Upper lobe of right lung (tissue), 1 donor: ENCODE measurements at regions not wholly inside any gene's neighbourhood (a gene's known extent, or its start where the extent isn't known, plus 50 kb on each side); places are given as distances from the start of the nearest gene placed in this dataset.

ENCODE experiments used
- ATAC-seq: fragments of 200-7000 bp; cut with Tn5 transposase; one replicate; pipeline ENCODE4 v1.9.1; 2020; ENCODE audit warnings: mild to moderate bottlenecking, moderate library complexity
- DNase-seq: peaks from one replicate; pipeline ENCODE4 v3.0.0-alpha.2; 2020
- H3K27ac ChIP-seq: fragments of 200-600 bp; one replicate; pipeline ENCODE4 v1.8.0; 2022
- H3K27me3 ChIP-seq: fragments of 200-600 bp; one replicate; pipeline ENCODE4 v1.8.0; 2022; ENCODE audit warnings: mild to moderate bottlenecking
- H3K36me3 ChIP-seq: fragments of 200-600 bp; one replicate; pipeline ENCODE4 v1.8.0; 2022
- H3K4me1 ChIP-seq: fragments of 200-600 bp; one replicate; pipeline ENCODE4 v1.8.0; 2022
- H3K4me3 ChIP-seq: fragments of 200-600 bp; one replicate; pipeline ENCODE4 v1.8.0; 2022; ENCODE audit warnings: mild to moderate bottlenecking
- H3K9me3 ChIP-seq: fragments of 200-600 bp; one replicate; pipeline ENCODE4 v1.8.0; 2022
- intact Hi-C: fragments of 100-400 bp; cut with DNase I; formaldehyde crosslinking; loops from one replicate; pipeline ENCODE4 v1.11.0; 2022
- TF ChIP-seq, protein P1 (sequence below): fragments of 200-600 bp; IDR thresholded peaks from one replicate; pipeline ENCODE4 v1.8.0; 2022; ENCODE audit warnings: antibody characterized with exemption
- donor health status: DM: no; HTN: yes; CAD: no; lungs with severe emphysema.

DNA sequence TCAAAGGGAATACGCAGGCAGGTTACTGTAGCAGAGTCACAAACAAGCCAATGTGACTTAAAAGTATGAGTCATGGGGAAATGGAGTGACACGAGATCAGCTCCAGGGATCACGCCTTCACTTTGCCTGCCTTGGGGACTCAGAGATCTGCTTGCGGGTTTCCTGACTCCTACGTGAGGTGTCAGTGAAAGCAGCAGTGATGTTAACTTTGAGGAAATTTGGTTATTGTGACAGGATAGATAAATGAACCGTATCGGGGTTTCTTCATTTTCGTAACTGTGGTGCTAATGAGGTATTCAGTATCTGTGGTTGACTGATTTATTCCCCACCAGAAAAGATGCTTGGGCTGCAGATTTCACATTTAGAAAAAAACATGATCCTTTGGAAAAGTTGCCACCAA lies 383.3 kb upstream of the ZFP42 start:
- no peaks in the 10 kb centered on the region for H3K4me1 ChIP-seq
- no peak overlapping the region for H3K4me3 ChIP-seq
- no peaks in the 10 kb centered on the region for H3K9me3 ChIP-seq
- DNase-seq (no peak), ATAC-seq (no peak)
- intact Hi-C loops = no loop called here
- TF ChIP-seq, protein P1, sequence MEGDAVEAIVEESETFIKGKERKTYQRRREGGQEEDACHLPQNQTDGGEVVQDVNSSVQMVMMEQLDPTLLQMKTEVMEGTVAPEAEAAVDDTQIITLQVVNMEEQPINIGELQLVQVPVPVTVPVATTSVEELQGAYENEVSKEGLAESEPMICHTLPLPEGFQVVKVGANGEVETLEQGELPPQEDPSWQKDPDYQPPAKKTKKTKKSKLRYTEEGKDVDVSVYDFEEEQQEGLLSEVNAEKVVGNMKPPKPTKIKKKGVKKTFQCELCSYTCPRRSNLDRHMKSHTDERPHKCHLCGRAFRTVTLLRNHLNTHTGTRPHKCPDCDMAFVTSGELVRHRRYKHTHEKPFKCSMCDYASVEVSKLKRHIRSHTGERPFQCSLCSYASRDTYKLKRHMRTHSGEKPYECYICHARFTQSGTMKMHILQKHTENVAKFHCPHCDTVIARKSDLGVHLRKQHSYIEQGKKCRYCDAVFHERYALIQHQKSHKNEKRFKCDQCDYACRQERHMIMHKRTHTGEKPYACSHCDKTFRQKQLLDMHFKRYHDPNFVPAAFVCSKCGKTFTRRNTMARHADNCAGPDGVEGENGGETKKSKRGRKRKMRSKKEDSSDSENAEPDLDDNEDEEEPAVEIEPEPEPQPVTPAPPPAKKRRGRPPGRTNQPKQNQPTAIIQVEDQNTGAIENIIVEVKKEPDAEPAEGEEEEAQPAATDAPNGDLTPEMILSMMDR = no peak
- H3K27me3 ChIP-seq = no peaks in the 10 kb centered on the region
- no peak overlapping the region for H3K27ac ChIP-seq
- no peaks in the 10 kb centered on the region for H3K36me3 ChIP-seq

DNA sequence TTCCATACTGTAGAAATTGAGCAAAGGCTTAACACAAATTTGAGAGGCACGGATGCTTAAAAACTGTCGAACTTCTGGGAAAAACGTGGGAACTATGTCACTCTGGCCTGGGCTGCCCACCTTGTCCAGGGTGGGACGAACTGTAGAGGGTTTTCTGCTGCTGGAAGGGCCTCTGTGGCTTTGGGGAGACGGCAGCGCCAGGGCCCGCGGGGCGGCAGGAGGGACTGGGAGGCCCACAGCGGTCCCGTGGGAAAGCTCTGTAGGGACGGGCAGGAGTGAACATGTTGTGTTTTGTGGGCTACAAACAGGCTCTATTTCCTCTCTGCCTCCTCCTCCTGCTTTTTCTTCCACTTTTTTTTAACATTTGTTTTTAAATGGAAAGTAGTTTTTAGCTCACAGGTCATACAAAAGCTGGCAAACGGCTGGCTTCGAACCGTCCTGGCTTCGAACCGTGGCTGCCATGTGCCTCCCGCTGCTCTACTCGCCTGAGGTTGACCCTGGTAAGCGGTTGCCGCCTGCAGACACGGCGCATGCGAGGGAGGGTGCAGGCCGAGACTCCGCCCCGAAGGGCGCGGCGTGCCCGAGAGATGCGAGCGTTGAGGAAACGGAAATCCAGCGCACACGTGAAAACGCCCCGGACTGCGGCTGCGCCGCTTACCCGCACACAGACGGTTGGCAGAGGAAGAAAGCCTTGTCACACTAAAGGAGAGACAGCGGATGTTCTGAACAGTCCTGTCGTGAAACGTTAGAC lies 382.3 kb upstream of the ZFP42 start:
- H3K9me3 ChIP-seq = no peaks in the 10 kb centered on the region
- H3K27ac ChIP-seq = no peak overlapping the region
- TF ChIP-seq, protein P1 = no peak
- H3K4me3 ChIP-seq = no peak overlapping the region
- H3K4me1 ChIP-seq = no peaks in the 10 kb centered on the region
- H3K27me3 ChIP-seq = no peaks in the 10 kb centered on the region
- intact Hi-C loops = no loop called here
- ATAC-seq = no peak
- DNase-seq = no peak
- no peaks in the 10 kb centered on the region for H3K36me3 ChIP-seq

DNA sequence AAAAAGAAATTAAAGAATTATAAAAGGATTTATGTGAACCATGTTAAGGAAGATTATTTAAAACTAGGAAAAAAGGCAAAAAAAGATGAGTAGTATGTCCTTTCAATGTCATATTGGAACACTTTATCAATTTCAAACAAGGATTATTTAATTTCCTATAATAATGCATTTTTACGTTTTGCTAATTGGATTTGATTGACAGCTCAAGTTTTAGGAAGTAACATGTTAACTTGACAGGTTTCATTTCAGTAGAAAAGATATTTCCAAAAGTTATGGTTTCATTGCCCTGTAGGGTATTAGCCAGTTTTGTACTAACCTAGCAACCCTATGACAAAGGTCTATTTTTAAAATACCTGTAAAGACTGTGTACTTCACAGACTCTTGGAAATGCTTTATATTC lies 379.6 kb upstream of the ZFP42 start:
- Histone ChIP-seq H3K27ac (no peak overlapping the region), H3K36me3 (no peaks in the 10 kb centered on the region), H3K27me3 (no peaks in the 10 kb centered on the region), H3K4me1 (no peaks in the 10 kb centered on the region), H3K4me3 (no peak overlapping the region), H3K9me3 (no peaks in the 10 kb centered on the region)
- TF ChIP-seq, protein P1 = no peak
- no peak for ATAC-seq
- DNase-seq = no peak
- intact Hi-C loops = no loop called here

DNA sequence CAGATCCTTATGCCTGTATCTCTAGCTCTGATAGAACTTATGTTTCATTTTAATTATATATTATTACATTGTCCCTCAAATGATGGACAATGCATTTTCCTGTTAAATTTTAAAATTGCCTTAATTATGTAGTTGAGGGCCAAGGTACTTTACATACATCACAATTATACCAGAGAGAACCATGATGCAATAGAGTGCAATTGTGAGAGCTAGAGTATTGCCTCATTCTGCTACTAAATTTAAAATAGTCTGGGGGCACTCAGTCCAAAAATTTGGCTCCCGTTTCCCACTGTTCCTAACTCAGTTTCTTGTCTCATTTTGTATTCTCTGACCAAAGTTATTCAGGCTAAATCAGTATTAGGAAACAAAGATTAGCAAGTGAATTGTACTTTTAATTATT lies 378.5 kb upstream of the ZFP42 start:
- TF ChIP-seq, protein P1 = no peak
- no peak overlapping the region for H3K27ac ChIP-seq
- DNase-seq = no peak

DNA sequence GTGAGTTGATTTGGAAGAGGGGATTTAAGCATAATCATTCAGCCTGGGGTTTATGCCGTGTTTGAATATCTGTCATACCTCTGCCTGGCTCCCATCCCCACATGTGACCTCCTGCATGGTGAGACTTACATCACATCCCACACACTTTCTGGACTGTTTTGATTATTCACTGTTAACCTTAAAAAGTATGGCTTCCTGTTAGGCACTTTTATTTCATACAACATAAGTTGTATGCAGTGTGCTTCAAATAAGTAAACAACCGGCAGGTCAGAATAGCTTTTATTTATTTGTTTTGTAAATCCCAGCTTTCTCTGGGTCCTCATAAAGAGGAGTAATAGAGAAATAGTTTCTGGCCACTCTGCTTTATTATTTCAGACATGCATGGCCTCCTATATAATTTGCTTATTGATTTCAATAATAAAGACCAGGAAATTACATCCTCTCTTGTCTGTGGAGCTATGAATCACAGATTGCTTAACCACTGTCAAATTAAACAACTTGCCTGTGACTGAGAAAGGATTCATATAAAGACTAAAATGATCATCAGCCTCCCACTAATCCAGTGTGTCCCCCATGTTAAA lies 376.8 kb upstream of the ZFP42 start:
- Histone ChIP-seq H3K4me1 (no peaks in the 10 kb centered on the region), H3K9me3 (no peaks in the 10 kb centered on the region), H3K27me3 (no peaks in the 10 kb centered on the region), H3K4me3 (no peak overlapping the region), H3K27ac (no peak overlapping the region), H3K36me3 (no peaks in the 10 kb centered on the region)
- ATAC-seq (no peak), DNase-seq (no peak)
- TF ChIP-seq, protein P1 = no peak
- intact Hi-C loops = no loop called here

More for the DNA sequence above, 378.5 kb upstream of the ZFP42 start:
- ATAC-seq = no peak
- H3K4me3 ChIP-seq = no peak overlapping the region
- H3K36me3 ChIP-seq = no peaks in the 10 kb centered on the region
- H3K4me1 ChIP-seq = no peaks in the 10 kb centered on the region
- intact Hi-C loops = no loop called here
- H3K27me3 ChIP-seq = no peaks in the 10 kb centered on the region
- no peaks in the 10 kb centered on the region for H3K9me3 ChIP-seq
